Lower leg skin (tissue), 4 donors: ENCODE measurements at regions not wholly inside any gene's neighbourhood (a gene's known extent, or its start where the extent isn't known, plus 50 kb on each side); places are given as distances from the start of the nearest gene placed in this dataset.

Experiments
- DNase-seq, 2 donors: peaks; one replicate each; pipeline ENCODE4 v3.0.0-alpha.2; 2019; ENCODE audit warnings: low spot score in 2 of 2
- H3K4me3 ChIP-seq: fragments of 200-600 bp; sonication (generic); 2 replicates; pipeline ENCODE4 v1.5.1; 2017; ENCODE audit warnings: mild to moderate bottlenecking, low read depth; ENCODE audit not compliant: poor library complexity, severe bottlenecking
- CTCF ChIP-seq, 3 donors: fragments of 450-650 bp; IDR thresholded peaks; one replicate each; pipeline ENCODE4 v1.5.1; 2016; ENCODE audit warnings: antibody characterized with exemption in 3 of 3, mild to moderate bottlenecking in 3 of 3, moderate library complexity in 2 of 3
- POLR2A ChIP-seq, 2 donors: fragments of 450-650 bp; IDR thresholded peaks; one replicate each; pipeline ENCODE4 v1.6.1; 2016 to 2017; ENCODE audit warnings: antibody characterized with exemption in 2 of 2, mild to moderate bottlenecking in 1 of 2, moderate library complexity in 1 of 2
- WGBS, 2 donors: methylation state at CpG; one replicate each; pipeline ENCODE4 v1.1.5; 2018; 5-methylcytosine and 5-hydroxymethylcytosine counted together
- intact Hi-C: fragments of 100-400 bp; cut with DNase I; formaldehyde crosslinking; loops from one replicate; pipeline ENCODE4 v1.15.0; 2023; ENCODE audit warnings: low total_unique reads

- no peak for TF ChIP-seq CTCF (IDR thresholded peaks at IDR 0.05)
- TF ChIP-seq POLR2A (IDR thresholded peaks at IDR 0.05): no peak
- no peak for DNase-seq
- intact Hi-C loops: no loop called here
- no peak overlapping the region for H3K4me3 ChIP-seq
- WGBS, 2 donors: 92 to 94% methylated on average over 7 of the region's 7 CpGs
Observed at GRCh38 chr9:25543806-25544205, 134.4 kb downstream of the TUSC1 start.

- no peak for TF ChIP-seq CTCF (IDR thresholded peaks at IDR 0.05)
- no peak for TF ChIP-seq POLR2A (IDR thresholded peaks at IDR 0.05)
- intact Hi-C loops: no loop called here
- no peak overlapping the region for H3K4me3 ChIP-seq
- 89 to 90% methylated on average over 8 of the region's 8 CpGs for WGBS, 2 donors
- DNase-seq: no peak
Observed at GRCh38 chr9:25542319-25542718, 135.9 kb downstream of the TUSC1 start.

GRCh38 chr9:25537808-25538207, 140.4 kb downstream of the TUSC1 start:
- no peak for TF ChIP-seq CTCF (IDR thresholded peaks at IDR 0.05)
- no peak for TF ChIP-seq POLR2A (IDR thresholded peaks at IDR 0.05)
- no peak for DNase-seq
- 61 to 73% methylated on average over 2 of the region's 2 CpGs for WGBS, 2 donors
- H3K4me3 ChIP-seq: no peak overlapping the region
- intact Hi-C loops: no loop called here

DNA sequence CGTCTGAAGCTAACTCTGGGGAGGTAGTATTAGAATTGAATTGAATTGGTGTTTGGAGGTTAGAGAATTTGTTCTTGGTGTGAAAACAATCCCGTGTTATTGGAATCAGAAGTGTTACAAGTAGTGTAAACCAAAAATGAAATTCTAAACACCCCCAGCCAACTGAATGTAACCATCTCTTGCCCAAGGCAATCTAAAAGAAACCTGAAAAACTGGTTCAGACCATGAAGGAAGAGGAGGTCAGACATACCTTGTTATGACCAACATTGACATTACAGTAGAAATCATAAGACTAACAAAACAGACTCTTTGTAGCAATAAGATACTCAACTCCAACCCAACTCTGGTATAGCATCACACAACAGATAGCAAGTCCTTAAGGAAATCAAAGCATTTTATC, 159.0 kb downstream of the TUSC1 start:
- DNase-seq: no peak
- TF ChIP-seq CTCF (IDR thresholded peaks at IDR 0.05) (no peak), POLR2A (IDR thresholded peaks at IDR 0.05) (no peak)
- H3K4me3 ChIP-seq: no peak overlapping the region
- intact Hi-C loops: no loop called here
- 61 to 68% methylated on average over 2 of the region's 2 CpGs for WGBS, 2 donors

DNA sequence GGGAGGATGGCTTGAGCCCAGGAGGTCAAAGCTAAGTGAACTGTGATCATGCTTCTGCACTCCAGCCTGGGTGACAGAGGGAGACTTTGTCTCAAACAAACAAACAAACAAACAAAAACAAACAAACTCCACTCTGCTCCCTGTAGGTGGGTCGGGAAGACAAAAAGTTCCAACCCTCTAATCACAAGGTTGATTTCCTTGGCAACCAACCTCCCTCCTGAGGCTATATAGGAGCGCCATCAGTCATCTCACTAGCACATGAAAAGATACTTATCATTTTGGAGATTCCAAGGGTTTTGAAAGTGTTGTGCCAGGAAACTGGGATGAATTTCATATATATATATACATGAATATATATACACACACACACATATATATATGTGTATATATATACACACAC, 160.5 kb downstream of the TUSC1 start:
- DNase-seq: no peak
- H3K4me3 ChIP-seq: no peak overlapping the region
- no peak for TF ChIP-seq POLR2A (IDR thresholded peaks at IDR 0.05)
- TF ChIP-seq CTCF (IDR thresholded peaks at IDR 0.05): no peak
- intact Hi-C loops: no loop called here
- WGBS, 2 donors: 51 to 74% methylated on average over 2 of the region's 2 CpGs

DNA sequence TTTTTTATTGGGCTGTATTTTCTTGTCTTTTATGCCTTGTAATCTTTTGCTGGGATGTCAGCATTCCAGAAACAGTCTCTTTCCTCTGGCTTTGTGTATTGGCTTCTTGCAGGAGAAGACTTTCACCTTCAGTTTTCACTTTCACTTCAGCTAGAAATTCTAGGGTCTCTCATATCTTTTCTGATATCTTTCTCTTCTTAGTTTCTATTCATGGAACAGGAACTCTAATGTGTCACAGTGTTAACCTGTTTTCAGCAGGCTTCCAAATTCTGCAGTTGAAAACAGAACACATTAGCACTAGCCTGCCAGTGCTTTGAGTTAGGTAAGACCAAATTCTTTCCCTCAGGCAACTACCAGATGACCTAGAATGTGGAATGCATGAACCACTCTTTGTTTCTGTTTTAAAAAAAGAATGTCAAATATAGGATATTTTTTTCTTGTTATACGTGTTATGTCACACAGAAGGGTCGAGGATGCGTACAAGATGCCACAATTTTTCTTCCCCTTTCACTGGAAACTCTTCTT, 164.7 kb downstream of the TUSC1 start:
- 52 to 58% methylated on average over 3 of the region's 3 CpGs for WGBS, 2 donors
- intact Hi-C loops: no loop called here
- DNase-seq: no peak
- no peak for TF ChIP-seq POLR2A (IDR thresholded peaks at IDR 0.05)
- no peak for TF ChIP-seq CTCF (IDR thresholded peaks at IDR 0.05)
- no peak overlapping the region for H3K4me3 ChIP-seq
